Heart left ventricle (tissue), 16 donors: ENCODE measurements at regions not wholly inside any gene's neighbourhood (a gene's known extent, or its start where the extent isn't known, plus 50 kb on each side); places are given as distances from the start of the nearest gene placed in this dataset.

ENCODE experiments used
- ATAC-seq, 4 donors: fragments of 200-7000 bp; cut with Tn5 transposase; one replicate each; pipeline ENCODE4 v1.9.1; 2020 to 2022; ENCODE audit warnings: moderate library complexity in 4 of 4, mild to moderate bottlenecking in 3 of 4, moderate number of reproducible peaks in 1 of 4
- DNase-seq, 5 donors: peaks; one replicate each; pipeline ENCODE4 v3.0.0-alpha.2; 2020
- H3K27ac ChIP-seq, 12 donors: fragments of 200-600 bp; sonication (generic) in 4 of 12; one replicate each; pipeline versions ENCODE4 v1.5.0 to v1.8.0; 2016 to 2022; ENCODE audit warnings: mild to moderate bottlenecking in 2 of 12
- H3K27me3 ChIP-seq, 9 donors: fragments of 200-600 bp; sonication (generic) in 2 of 9; one replicate each; pipeline versions ENCODE4 v1.5.1 to v1.8.0; 2016 to 2022; ENCODE audit warnings: mild to moderate bottlenecking in 3 of 9
- H3K36me3 ChIP-seq, 9 donors: fragments of 200-600 bp; sonication (generic) in 2 of 9; one replicate each; pipeline versions ENCODE4 v1.5.0 to v1.8.0; 2018 to 2022; ENCODE audit warnings: mild to moderate bottlenecking in 2 of 9
- H3K4me1 ChIP-seq, 12 donors: fragments of 200-600 bp; sonication (generic) in 4 of 12; one replicate each; pipeline versions ENCODE4 v1.5.0 to v1.8.0; 2016 to 2022; ENCODE audit warnings: mild to moderate bottlenecking in 3 of 12
- H3K4me3 ChIP-seq, 12 donors: fragments of 200-600 bp; sonication (generic) in 4 of 12; one replicate each; pipeline versions ENCODE4 v1.5.0 to v1.8.0; 2017 to 2022; ENCODE audit warnings: mild to moderate bottlenecking in 9 of 12, moderate library complexity in 4 of 12
- H3K9me3 ChIP-seq, 12 donors: fragments of 200-600 bp; sonication (generic) in 4 of 12; one replicate each; pipeline versions ENCODE4 v1.5.0 to v1.8.0; 2016 to 2022; ENCODE audit warnings: mild to moderate bottlenecking in 1 of 12
- POLR2A ChIP-seq, 2 donors: fragments of 450-650 bp; IDR thresholded peaks; one replicate each; pipeline ENCODE4 v1.6.1; 2017; ENCODE audit warnings: antibody characterized with exemption in 2 of 2, mild to moderate bottlenecking in 2 of 2, moderate library complexity in 2 of 2
- WGBS, 4 donors: extraction: QIAGEN DNeasy Blood & Tissue Kit in 2 of 4; methylation state at CpG; one replicate each; pipeline versions ENCODE4 v1.1.5 to v1.1.7; 2013 to 2018; 5-methylcytosine and 5-hydroxymethylcytosine counted together
- intact Hi-C, 10 donors: fragments of 100-400 bp; cut with DNase I; formaldehyde crosslinking; loops; one replicate each; pipeline versions ENCODE4 v1.11.1 to v1.14.2; 2022
- TF ChIP-seq, protein P1 (sequence below), 12 donors: fragments of 200-600 bp; sonication (generic) in 4 of 12; IDR thresholded peaks; one replicate each; pipeline versions ENCODE4 v1.5.0 to v1.8.0; 2018 to 2022; ENCODE audit warnings: antibody characterized with exemption in 12 of 12, mild to moderate bottlenecking in 5 of 12
- donor health status: ischemic (EF 13 %, LVEDD 7.1; RV severe dilation, severe dysfunction).
- donor health status: healthy with polysubstance abuse.
- donor health status: DM: no; HTN: yes; CAD: no.
- donor health status: DM: no; HTN: no; CAD: no.
- donor health status: ischemic (EF 25% LVEDD 6.9; RV normal size, moderate dysfunction).
- donor health status: ischemic (EF 25% LVEDD 5.7; RV mildly dilated, moderate dysfunction).
- donor health status: healthy.
- donor health status: DM: yes; HTN: yes; CAD: no.
- donor health status: ischemic (EF 35%, LVEDD 5.7; RV mildly dilated, moderate dysfunction).
- donor health status: nonischemic (EF 11% LVEDD 7.7; RV severe dilation, severe dysfunction).
- donor health status: DM: yes; HTN: yes; CAD: no.
- donor health status: PGD.
- donor health status: ischemic (EF 29% LVEDD 5.4; RV normal size, mild dysfunction).
- donor health status: nonischemic (EF 23%, LVEDD 6.1; RV moderate dilation, normal function).

DNA sequence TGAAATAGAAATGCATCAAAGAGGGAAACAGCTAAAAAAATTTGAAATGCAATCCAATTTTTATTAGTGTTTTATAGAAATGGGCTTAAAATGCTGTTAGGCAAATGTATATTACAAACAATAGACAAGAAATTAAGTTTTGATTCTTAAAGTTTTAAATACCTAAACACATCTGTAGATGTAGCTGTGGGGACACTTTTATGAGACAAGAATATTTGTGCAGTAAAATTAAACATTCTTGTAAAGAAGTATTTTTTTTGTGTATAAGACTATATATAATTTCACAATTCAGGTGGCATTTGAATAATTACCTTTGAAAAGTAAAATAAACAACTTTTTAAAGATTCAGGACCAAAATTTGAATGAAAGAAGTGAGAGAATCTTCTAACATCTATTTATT lies 1015.9 kb downstream of the REEP3 start:
- H3K36me3 ChIP-seq, result no peaks in the 10 kb centered on the region
- ATAC-seq, result no peak
- H3K9me3 ChIP-seq, result no peaks in the 10 kb centered on the region
- intact Hi-C loops, result no loop called here
- no peak overlapping the region for H3K27ac ChIP-seq
- H3K4me3 ChIP-seq, result no peak overlapping the region
- DNase-seq, result no peak
- no peaks in the 10 kb centered on the region for H3K4me1 ChIP-seq
- no peaks in the 10 kb centered on the region for H3K27me3 ChIP-seq
- TF ChIP-seq, protein P1, sequence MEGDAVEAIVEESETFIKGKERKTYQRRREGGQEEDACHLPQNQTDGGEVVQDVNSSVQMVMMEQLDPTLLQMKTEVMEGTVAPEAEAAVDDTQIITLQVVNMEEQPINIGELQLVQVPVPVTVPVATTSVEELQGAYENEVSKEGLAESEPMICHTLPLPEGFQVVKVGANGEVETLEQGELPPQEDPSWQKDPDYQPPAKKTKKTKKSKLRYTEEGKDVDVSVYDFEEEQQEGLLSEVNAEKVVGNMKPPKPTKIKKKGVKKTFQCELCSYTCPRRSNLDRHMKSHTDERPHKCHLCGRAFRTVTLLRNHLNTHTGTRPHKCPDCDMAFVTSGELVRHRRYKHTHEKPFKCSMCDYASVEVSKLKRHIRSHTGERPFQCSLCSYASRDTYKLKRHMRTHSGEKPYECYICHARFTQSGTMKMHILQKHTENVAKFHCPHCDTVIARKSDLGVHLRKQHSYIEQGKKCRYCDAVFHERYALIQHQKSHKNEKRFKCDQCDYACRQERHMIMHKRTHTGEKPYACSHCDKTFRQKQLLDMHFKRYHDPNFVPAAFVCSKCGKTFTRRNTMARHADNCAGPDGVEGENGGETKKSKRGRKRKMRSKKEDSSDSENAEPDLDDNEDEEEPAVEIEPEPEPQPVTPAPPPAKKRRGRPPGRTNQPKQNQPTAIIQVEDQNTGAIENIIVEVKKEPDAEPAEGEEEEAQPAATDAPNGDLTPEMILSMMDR (IDR thresholded peaks at IDR 0.05), result no peak
- no peak for TF ChIP-seq POLR2A (IDR thresholded peaks at IDR 0.05)

DNA sequence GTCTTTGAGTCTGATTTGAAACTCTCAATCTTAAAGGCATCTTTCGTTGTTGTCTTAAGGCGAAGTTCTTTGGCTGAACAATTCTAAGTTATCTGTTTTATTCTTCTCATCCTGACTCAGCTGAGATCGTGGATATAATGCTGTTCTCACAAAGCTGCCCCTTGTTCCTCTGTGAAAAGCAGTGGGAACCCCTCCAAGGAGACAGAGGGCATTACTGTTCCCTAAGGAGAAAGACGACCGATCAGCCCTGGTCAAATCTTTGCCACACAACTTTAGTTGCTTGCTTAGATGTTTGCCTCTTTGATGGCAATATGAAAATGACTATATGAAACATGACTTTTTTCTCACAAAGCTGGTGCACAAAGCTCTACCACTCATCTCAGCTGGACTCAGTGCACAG lies 1016.7 kb downstream of the REEP3 start:
- TF ChIP-seq, protein P1 (IDR thresholded peaks at IDR 0.05), result no peak
- no peak for TF ChIP-seq POLR2A (IDR thresholded peaks at IDR 0.05)
- intact Hi-C loops, result no loop called here
- H3K4me1 ChIP-seq, result no peaks in the 10 kb centered on the region
- no peaks in the 10 kb centered on the region for H3K27me3 ChIP-seq
- no peak for ATAC-seq
- no peaks in the 10 kb centered on the region for H3K36me3 ChIP-seq
- H3K9me3 ChIP-seq, result no peaks in the 10 kb centered on the region
- DNase-seq, result no peak
- 66 to 76% (median 74%) methylated on average over 5 of the region's 5 CpGs for WGBS, 4 donors
- no peak overlapping the region for H3K27ac ChIP-seq
- H3K4me3 ChIP-seq, result no peak overlapping the region

DNA sequence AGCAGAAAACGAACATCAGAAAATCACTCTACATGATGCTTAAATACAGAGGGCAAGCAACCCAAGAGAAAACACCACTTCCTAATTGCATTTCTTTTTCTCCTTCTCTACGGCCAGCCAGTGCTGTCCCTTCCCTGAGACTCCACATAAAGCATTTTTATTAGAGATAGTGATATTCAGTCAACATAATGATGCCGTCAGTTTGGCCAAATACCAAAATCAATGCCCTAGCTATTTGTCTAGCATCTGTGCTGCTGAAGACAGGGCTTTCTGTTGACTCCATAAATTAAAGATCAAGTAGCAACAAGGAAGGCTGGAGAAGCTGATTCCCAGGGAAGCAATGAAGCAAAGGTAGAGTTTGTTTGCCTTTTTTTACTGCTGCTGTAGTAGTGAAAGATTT lies 1024.9 kb downstream of the REEP3 start:
- no peaks in the 10 kb centered on the region for H3K36me3 ChIP-seq
- no peak overlapping the region for H3K4me3 ChIP-seq
- H3K27me3 ChIP-seq, result no peaks in the 10 kb centered on the region
- intact Hi-C loops, result no loop called here
- no peak for ATAC-seq
- no peak overlapping the region for H3K27ac ChIP-seq
- TF ChIP-seq, protein P1 (IDR thresholded peaks at IDR 0.05), result no peak
- TF ChIP-seq POLR2A (IDR thresholded peaks at IDR 0.05), result no peak
- DNase-seq, result no peak
- H3K9me3 ChIP-seq, result no peaks in the 10 kb centered on the region
- H3K4me1 ChIP-seq, result no peaks in the 10 kb centered on the region
- 63 to 77% (median 65%) methylated on average over 3 of the region's 3 CpGs for WGBS, 4 donors

DNA sequence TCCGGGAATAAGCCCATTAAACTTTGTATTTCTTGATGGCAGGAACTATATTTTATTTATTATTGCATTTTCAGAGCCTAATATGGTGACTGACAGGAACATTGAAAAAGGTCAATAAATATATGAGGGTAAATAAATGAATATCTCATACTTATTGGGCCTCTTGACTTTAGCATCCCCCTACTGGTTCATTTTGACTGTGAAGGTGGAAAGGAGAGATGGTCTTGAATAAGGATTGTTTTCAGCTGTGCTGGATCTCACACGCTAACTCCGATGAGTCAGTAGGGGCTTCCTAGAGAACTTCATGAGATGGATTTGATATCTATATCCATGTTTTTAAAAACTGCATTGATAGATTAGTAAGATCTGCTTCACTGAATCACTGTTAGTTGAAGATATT lies 1026.0 kb downstream of the REEP3 start:
- no peak for ATAC-seq
- DNase-seq, result no peak
- 80 to 90% (median 87%) methylated on average over 3 of the region's 3 CpGs for WGBS, 4 donors
- Histone ChIP-seq H3K27me3 (no peaks in the 10 kb centered on the region), H3K4me3 (no peak overlapping the region), H3K27ac (no peak overlapping the region), H3K9me3 (no peaks in the 10 kb centered on the region), H3K36me3 (no peaks in the 10 kb centered on the region), H3K4me1 (no peaks in the 10 kb centered on the region)
- intact Hi-C loops, result no loop called here
- TF ChIP-seq, protein P1 (IDR thresholded peaks at IDR 0.05), result no peak
- no peak for TF ChIP-seq POLR2A (IDR thresholded peaks at IDR 0.05)
